A549 (cell line): ENCODE measurements at regions not wholly inside any gene's neighbourhood (a gene's known extent, or its start where the extent isn't known, plus 50 kb on each side); places are given as distances from the start of the nearest gene placed in this dataset.

Experiments
- ATAC-seq, 2 experiments: fragments of 200-7000 bp in 1 of 2; fragments of >200 bp in 1 of 2; cut with Nextera tagmentation in 1 of 2; cut with Tn5 transposase in 1 of 2; 3 replicates each; pipeline versions ENCODE4 v1.8.0 to v1.9.1; 2018 to 2020; ENCODE audit warnings: mild to moderate bottlenecking in 1 of 2, moderate library complexity in 1 of 2
- CTCF ChIA-PET: fragments of 300-600 bp; sonication (Branson Sonifier 250); formaldehyde crosslinking; extraction: SDS; loops from one replicate; lab custom pipeline; 2021; ENCODE audit warnings: antibody characterized with exemption, inconsistent platforms; lab: Yijun Ruan, JAX
- POLR2A ChIA-PET: fragments of 350-600 bp; formaldehyde crosslinking; extraction: SDS; loops from one replicate; lab custom pipeline; 2021; ENCODE audit warnings: antibody characterized with exemption, inconsistent platforms; lab: Yijun Ruan, JAX
- DNase-seq, 2 experiments: peaks; one replicate each; pipeline versions ENCODE4 v3.0.0 to v3.0.0-alpha.2; 2011 to 2016; ENCODE audit warnings: low read depth in 1 of 2, low spot score in 1 of 2
- FAIRE-seq: peaks from 2 replicates; lab custom pipeline; 2011; peaks lifted over from hg19 to GRCh38; lab: Jason Lieb, UNC
- H3K27ac ChIP-seq, 2 experiments: fragments of >200 bp; sonication (Bioruptor Twin); formaldehyde crosslinking; 3 replicates each; pipeline ENCODE4 v1.5.1; 2016 to 2017
- H3K4me1 ChIP-seq: fragments of >200 bp; sonication (Bioruptor Twin); formaldehyde crosslinking; 3 replicates; pipeline ENCODE4 v1.6.1; 2016
- H3K4me2 ChIP-seq: fragments of >200 bp; sonication (Bioruptor Twin); formaldehyde crosslinking; 3 replicates; pipeline ENCODE4 v1.6.1; 2016
- H3K4me3 ChIP-seq: fragments of >200 bp; sonication (Bioruptor Twin); formaldehyde crosslinking; 3 replicates; pipeline ENCODE4 v1.5.1; 2016
- H3K9me3 ChIP-seq: fragments of >200 bp; sonication (Bioruptor Twin); formaldehyde crosslinking; 3 replicates; pipeline ENCODE4 v1.6.1; 2016
- CBX2 ChIP-seq: fragments of 200-600 bp; sonication (generic); IDR thresholded peaks from 2 replicates; pipeline ENCODE4 v1.6.1; 2016; ENCODE audit warnings: low read depth, mild to moderate bottlenecking, borderline replicate concordance
- CHD2 ChIP-seq: fragments of 150-350 bp; IDR thresholded peaks from 2 replicates; pipeline ENCODE4 v1.6.1; 2014; ENCODE audit warnings: low read length; ENCODE audit not compliant: partially characterized antibody
- CHD4 ChIP-seq: fragments of 200-600 bp; sonication (generic); IDR thresholded peaks from 2 replicates; pipeline ENCODE4 v1.6.1; 2016; ENCODE audit warnings: antibody characterized with exemption, mild to moderate bottlenecking, borderline replicate concordance
- FOSB ChIP-seq: fragments of 250-450 bp; sonication (Bioruptor Pico); IDR thresholded peaks from 2 replicates; pipeline ENCODE4 v1.5.0; 2020; ENCODE audit warnings: mild to moderate bottlenecking, moderate library complexity
- FOSL2 ChIP-seq, 2 experiments: fragments of 450-650 bp in 1 of 2; fragments of >200 bp in 1 of 2; sonication (Bioruptor Twin) in 1 of 2; formaldehyde crosslinking; IDR thresholded peaks; 2 replicates each; pipeline versions ENCODE4 v1.5.0 to v1.6.1; 2016 to 2020; ENCODE audit warnings: mild to moderate bottlenecking in 1 of 2, moderate library complexity in 1 of 2
- FOXS1 ChIP-seq: fragments of 250-450 bp; sonication (Bioruptor Pico); IDR thresholded peaks from 2 replicates; pipeline ENCODE4 v1.5.0; 2020; ENCODE audit warnings: mild to moderate bottlenecking, moderate library complexity
- HDAC2 ChIP-seq: fragments of 200-600 bp; sonication (generic); IDR thresholded peaks from 2 replicates; pipeline ENCODE4 v1.6.1; 2016
- HEYL ChIP-seq: fragments of 250-450 bp; sonication (Bioruptor Pico); IDR thresholded peaks from 2 replicates; pipeline ENCODE4 v1.8.0; 2021; ENCODE audit warnings: mild to moderate bottlenecking, moderate library complexity
- HOXA7 ChIP-seq: fragments of 250-450 bp; sonication (Bioruptor Pico); IDR thresholded peaks from 2 replicates; pipeline ENCODE4 v1.5.0; 2020; ENCODE audit warnings: mild to moderate bottlenecking, moderate library complexity
- HOXB5 ChIP-seq: fragments of 250-450 bp; sonication (Bioruptor Pico); IDR thresholded peaks from 2 replicates; pipeline ENCODE4 v1.5.0; 2020; ENCODE audit warnings: mild to moderate bottlenecking, moderate library complexity
- JUNB ChIP-seq: fragments of >200 bp; sonication (Bioruptor Twin); formaldehyde crosslinking; IDR thresholded peaks from 2 replicates; pipeline ENCODE4 v1.6.1; 2016
- KDM1A ChIP-seq: fragments of 200-600 bp; sonication (generic); IDR thresholded peaks from 2 replicates; pipeline ENCODE4 v1.6.1; 2016; ENCODE audit warnings: low read depth, mild to moderate bottlenecking
- KDM5A ChIP-seq: fragments of 200-600 bp; sonication (generic); IDR thresholded peaks from 2 replicates; pipeline ENCODE4 v1.6.1; 2016; ENCODE audit warnings: antibody characterized with exemption, mild to moderate bottlenecking
- MAX ChIP-seq: IDR thresholded peaks from 2 replicates; pipeline ENCODE4 v1.6.1; 2012
- MYC ChIP-seq: IDR thresholded peaks from 2 replicates; pipeline ENCODE4 v1.6.1; 2012; ENCODE audit warnings: mild to moderate bottlenecking, inconsistent platforms, low read length, improper control_type of control experiment, borderline replicate concordance
- NFE2L2 ChIP-seq: fragments of 150-350 bp; conservative IDR thresholded peaks from 2 replicates; pipeline ENCODE4 v1.6.1; 2014; ENCODE audit warnings: low read length
- PHF8 ChIP-seq: fragments of 200-600 bp; sonication (generic); IDR thresholded peaks from 2 replicates; pipeline ENCODE4 v1.6.1; 2016; ENCODE audit warnings: low read depth, mild to moderate bottlenecking, antibody characterized with exemption, moderate library complexity, borderline replicate concordance
- RAD21 ChIP-seq, 2 experiments: fragments of >200 bp in 1 of 2; sonication (Bioruptor Twin) in 1 of 2; formaldehyde crosslinking in 1 of 2; IDR thresholded peaks in 1 of 2; conservative IDR thresholded peaks in 1 of 2; 2 replicates in 1 of 2; 3 replicates in 1 of 2; pipeline ENCODE4 v1.6.1; 2012 to 2018; ENCODE audit warnings: inconsistent platforms in 1 of 2
- RARB ChIP-seq: fragments of 250-450 bp; sonication (Bioruptor Pico); IDR thresholded peaks from 2 replicates; pipeline ENCODE4 v1.8.0; 2021; ENCODE audit warnings: mild to moderate bottlenecking, moderate library complexity
- REST ChIP-seq: fragments of 200-600 bp; sonication (generic); IDR thresholded peaks from 2 replicates; pipeline ENCODE4 v1.6.1; 2016; ENCODE audit warnings: antibody characterized with exemption, mild to moderate bottlenecking, moderate library complexity
- RFX5 ChIP-seq: fragments of 450-650 bp; IDR thresholded peaks from 2 replicates; pipeline ENCODE4 v1.7.1; 2014; ENCODE audit warnings: antibody characterized with exemption, mild to moderate bottlenecking, moderate library complexity
- SMC3 ChIP-seq: fragments of >200 bp; sonication (Bioruptor Twin); formaldehyde crosslinking; IDR thresholded peaks from 3 replicates; pipeline ENCODE4 v1.6.1; 2018; ENCODE audit warnings: inconsistent platforms
- SREBF2 ChIP-seq: fragments of 450-650 bp; IDR thresholded peaks from 2 replicates; pipeline ENCODE4 v1.6.1; 2014; ENCODE audit warnings: mild to moderate bottlenecking, moderate library complexity
- TP53 ChIP-seq: fragments of 250-450 bp; sonication (Bioruptor Pico); IDR thresholded peaks from 2 replicates; pipeline ENCODE4 v1.5.0; 2021; ENCODE audit warnings: mild to moderate bottlenecking, moderate library complexity
- ZFP36 ChIP-seq: fragments of 450-650 bp; IDR thresholded peaks from 2 replicates; pipeline ENCODE4 v1.6.1; 2014; ENCODE audit warnings: borderline replicate concordance; ENCODE audit not compliant: partially characterized antibody
- WGBS: methylation state at CpG from one replicate; pipeline ENCODE4 v1.1.6; 2017; ENCODE audit errors: missing lambda C conversion rate; 5-methylcytosine and 5-hydroxymethylcytosine counted together
- TF ChIP-seq, protein P1 (sequence below): fragments of >200 bp; sonication (Bioruptor Twin); formaldehyde crosslinking; IDR thresholded peaks from 2 replicates; pipeline ENCODE4 v1.6.1; 2016

GRCh38 chr13:105290596-105290995, 1244.9 kb downstream of the EFNB2 start:
- H3K4me3 ChIP-seq, result no peak overlapping the region
- no peak for FAIRE-seq
- TF ChIP-seq FOXS1 (no peak), CBX2 (no peak), SMC3 (no peak), REST (no peak), CHD2 (no peak), RAD21 (conservative IDR thresholded peaks at IDR 0.05 in 1 of 2, IDR thresholded peaks at IDR 0.05 in 1 of 2) (no peak), HOXA7 (CRISPR knock-in tag) (no peak), TP53 (CRISPR knock-in tag) (no peak), RARB (CRISPR knock-in tag) (no peak), MAX (no peak), ZFP36 (no peak), RFX5 (no peak), JUNB (no peak), FOSL2 (IDR thresholded peaks at IDR 0.05) (no peak), FOSL2 (CRISPR knock-in tag; IDR thresholded peaks at IDR 0.05) (no peak), MYC (no peak), KDM1A (no peak), PHF8 (no peak), CHD4 (no peak)
- H3K4me1 ChIP-seq, result no peaks in the 10 kb centered on the region
- no peak for DNase-seq
- H3K9me3 ChIP-seq, result no peaks in the 10 kb centered on the region
- H3K4me2 ChIP-seq, result no peak overlapping the region
- H3K27ac ChIP-seq, result no peak overlapping the region
- ChIA-PET POLR2A (no interaction called here), CTCF (no interaction called here)
- WGBS, result 10% methylated on average over 1 of the region's 1 CpG
- ATAC-seq, result no peak

GRCh38 chr13:105285526-105285925, 1249.9 kb downstream of the EFNB2 start:
- ChIA-PET CTCF (no interaction called here), POLR2A (no interaction called here)
- TF ChIP-seq NFE2L2 (no peak), SREBF2 (no peak), HEYL (CRISPR knock-in tag) (no peak), HOXB5 (CRISPR knock-in tag) (no peak), KDM5A (no peak), MAX (no peak), HDAC2 (no peak), CBX2 (no peak), FOSB (CRISPR knock-in tag) (no peak), RAD21 (conservative IDR thresholded peaks at IDR 0.05 in 1 of 2, IDR thresholded peaks at IDR 0.05 in 1 of 2) (no peak)
- TF ChIP-seq, protein P1, sequence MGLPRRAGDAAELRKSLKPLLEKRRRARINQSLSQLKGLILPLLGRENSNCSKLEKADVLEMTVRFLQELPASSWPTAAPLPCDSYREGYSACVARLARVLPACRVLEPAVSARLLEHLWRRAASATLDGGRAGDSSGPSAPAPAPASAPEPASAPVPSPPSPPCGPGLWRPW, result no peak
- no peak overlapping the region for H3K4me2 ChIP-seq
- 28% methylated on average over 2 of the region's 2 CpGs for WGBS
- no peak overlapping the region for H3K4me3 ChIP-seq
- no peak overlapping the region for H3K27ac ChIP-seq
- ATAC-seq, result no peak
- H3K4me1 ChIP-seq, result no peaks in the 10 kb centered on the region
- no peak for FAIRE-seq
- DNase-seq, result no peak
- H3K9me3 ChIP-seq, result no peaks in the 10 kb centered on the region
